Body of pancreas (tissue), 4 donors: ENCODE measurements at regions not wholly inside any gene's neighbourhood (a gene's known extent, or its start where the extent isn't known, plus 50 kb on each side); places are given as distances from the start of the nearest gene placed in this dataset.

Source experiments
- CTCF ChIP-seq, 7 experiments: fragments of 450-650 bp in 4 of 7; fragments of 200-600 bp in 3 of 7; sonication (generic) in 3 of 7; IDR thresholded peaks; one replicate each; pipeline ENCODE4 v1.5.1; 2016 to 2019; ENCODE audit warnings: antibody characterized with exemption in 7 of 7
- POLR2A ChIP-seq, 3 donors: fragments of 450-650 bp; IDR thresholded peaks; one replicate each; pipeline ENCODE4 v1.6.1; 2016; ENCODE audit warnings: antibody characterized with exemption in 3 of 3, mild to moderate bottlenecking in 2 of 3

- no peak for TF ChIP-seq CTCF (IDR thresholded peaks at IDR 0.05)
- TF ChIP-seq POLR2A (IDR thresholded peaks at IDR 0.05): no peak
Observed at GRCh38 chr21:17128132-17128531, 384.7 kb upstream of the CXADR start.
